HG03558 (cell line): ENCODE measurements at regions not wholly inside any gene's neighbourhood (a gene's known extent, or its start where the extent isn't known, plus 50 kb on each side); places are given as distances from the start of the nearest gene placed in this dataset.
"Not testable (repeated sequence)": the region's sequence is repeated elsewhere in the genome, so short reads cannot be mapped to it uniquely, and the experiment has no call there.

ENCODE experiments used
- ATAC-seq: cut with Tn5 transposase; IDR thresholded peaks from one replicate; pipeline ENCODE4 v1.9.1; 2021; ENCODE audit warnings: moderate number of reproducible peaks; ENCODE audit not compliant: unreplicated experiment; ENCODE audit errors: extremely low read depth

- no peak for ATAC-seq
These were observed 197.3 kb upstream of the GOT2 start for GRCh38 chr16:58931436-58931835.

GRCh38 chr16:58923094-58923493 is 189.0 kb upstream of the GOT2 start:
- no peak for ATAC-seq

GRCh38 chr16:58913456-58913855 is 179.3 kb upstream of the GOT2 start:
- ATAC-seq, result no peak

- no peak for ATAC-seq
These were observed 178.5 kb upstream of the GOT2 start for GRCh38 chr16:58912571-58912970.

GRCh38 chr16:58906981-58907715 is 173.0 kb upstream of the GOT2 start:
- ATAC-seq, result no peak

- ATAC-seq, result no peak
These were observed 170.2 kb upstream of the GOT2 start for GRCh38 chr16:58904291-58904690.

GRCh38 chr16:58889516-58889915 is 155.4 kb upstream of the GOT2 start:
- no peak for ATAC-seq

- no peak for ATAC-seq
These were observed 151.5 kb upstream of the GOT2 start for GRCh38 chr16:58885528-58886170.

GRCh38 chr16:58884141-58884540 is 150.0 kb upstream of the GOT2 start:
- no peak for ATAC-seq

- ATAC-seq, result no peak
These were observed 149.0 kb upstream of the GOT2 start for GRCh38 chr16:58883131-58883530.

- peak; percentile 84 for ATAC-seq
These were observed 148.2 kb upstream of the GOT2 start for GRCh38 chr16:58882292-58882691.

GRCh38 chr16:58878641-58879040 is 144.5 kb upstream of the GOT2 start:
- not testable (repeated sequence) for ATAC-seq

GRCh38 chr16:58866935-58867334 is 132.8 kb upstream of the GOT2 start:
- ATAC-seq, result no peak

GRCh38 chr16:58863761-58864160 is 129.6 kb upstream of the GOT2 start:
- no peak for ATAC-seq

GRCh38 chr16:58863042-58863441 is 128.9 kb upstream of the GOT2 start:
- ATAC-seq, result no peak

GRCh38 chr16:58862334-58863021 is 128.4 kb upstream of the GOT2 start:
- no peak for ATAC-seq

- ATAC-seq, result no peak
These were observed 126.0 kb upstream of the GOT2 start for GRCh38 chr16:58859958-58860669.

GRCh38 chr16:58858577-58858976 is 124.5 kb upstream of the GOT2 start:
- ATAC-seq, result not testable (repeated sequence)

GRCh38 chr16:58855291-58855863 is 121.3 kb upstream of the GOT2 start:
- ATAC-seq, result no peak
